ENCODE measurements at regions not wholly inside any gene's neighbourhood (a gene's known extent, or its start where the extent isn't known, plus 50 kb on each side); places are given as distances from the start of the nearest gene placed in this dataset.

DNA sequence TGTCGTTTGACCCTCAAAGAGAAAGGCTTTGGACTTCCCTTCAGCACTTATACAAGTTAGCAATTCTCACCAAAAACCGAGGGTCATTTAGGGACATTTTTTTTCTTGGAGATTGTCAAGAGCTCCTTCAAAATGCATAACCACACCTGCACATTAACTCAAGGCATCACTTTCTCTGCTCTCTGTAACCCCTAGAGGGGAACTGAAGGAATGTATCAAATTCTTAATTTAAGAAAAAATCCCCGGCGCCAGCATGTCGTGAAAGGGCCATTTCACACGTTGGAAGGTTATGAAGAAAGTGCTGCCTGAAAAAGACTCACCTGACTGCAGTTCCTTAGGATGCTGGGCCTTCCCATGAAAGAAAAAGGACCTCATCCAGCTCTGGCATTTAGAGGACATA lies 131.6 kb upstream of the ZC3H12A start:
- Histone ChIP-seq H3K14ac (ENCODE audit: insufficient read depth, low read length) (no peak overlapping the region), H3K23ac (ENCODE audit: insufficient read length, low read depth, low read length) (no peak overlapping the region), H2BK12ac (ENCODE audit: insufficient read length, low read depth, low read length) (no peak overlapping the region), H2BK5ac (ENCODE audit: insufficient read length, low read length) (no peak overlapping the region), H2BK15ac (ENCODE audit: low read depth, low read length) (no peak overlapping the region), H3K4me2 (ENCODE audit: insufficient read depth, insufficient read length, low read length) (no peak overlapping the region), H3K18ac (ENCODE audit: insufficient read length, low read depth, low read length) (no peak overlapping the region), H3K79me2 (ENCODE audit: insufficient read depth, low read length) (no peaks in the 10 kb centered on the region), H3T11ph (ENCODE audit: low read length) (no peak overlapping the region), H3K9ac (ENCODE audit: extremely low read depth, insufficient read length, low read length) (no peak overlapping the region), H2AK5ac (ENCODE audit: insufficient read length, low read length) (no peak overlapping the region), H3K79me1 (ENCODE audit: insufficient read depth, low read depth, low read length, poor library complexity, severe bottlenecking) (no peaks in the 10 kb centered on the region), H3K9me3 (ENCODE audit: control insufficient read depth, low read depth, low read length) (no peaks in the 10 kb centered on the region), H3K56ac (ENCODE audit: insufficient read length, low read depth, low read length) (no peak overlapping the region), H4K5ac (ENCODE audit: insufficient read length, low read depth, low read length) (no peak overlapping the region), H2BK20ac (ENCODE audit: low read depth, low read length, poor library complexity, severe bottlenecking) (no peak overlapping the region), H2AFZ (ENCODE audit: low read length) (no peak overlapping the region), H4K91ac (ENCODE audit: insufficient read length, low read depth, low read length) (no peak overlapping the region), H2BK120ac (ENCODE audit: low read depth, low read length, poor library complexity, severe bottlenecking) (no peak overlapping the region), H4K20me1 (ENCODE audit: control insufficient read depth, insufficient read depth, insufficient read length) (no peaks in the 10 kb centered on the region), H3K27ac (ENCODE audit: insufficient read length, low read depth, low read length) (no peak overlapping the region), H3K23me2 (ENCODE audit: insufficient read length, low read depth, low read length, poor library complexity, severe bottlenecking) (no peaks in the 10 kb centered on the region), H3K4ac (ENCODE audit: low read depth, low read length) (no peak overlapping the region), H3K4me1 (ENCODE audit: insufficient read depth, low read length) (no peaks in the 10 kb centered on the region; the same call in 1 of the 2 replicates), H4K8ac (replicated peaks; ENCODE audit: insufficient read length, low read depth, low read length) (no peak overlapping the region), H3K27me3 (ENCODE audit: insufficient read depth, low read length) (no peaks in the 10 kb centered on the region)
- Mint-ChIP-seq H3K9me3 (no peaks in the 10 kb centered on the region; a peak in 1 of 5 replicates), H3K4me1 (peaks cover 7 to 11% of the 10 kb centered on the region in 2 experiments; a peak in 3 of 4 replicates), H3K27me3 (ENCODE audit: low read depth) (peaks cover 14% of the 10 kb centered on the region), H3K36me3 (ENCODE audit: insufficient read depth in 1 of 3, low read depth in 3 of 3) (no peaks in the 10 kb centered on the region), H3K27ac (no peak overlapping the region), H3K4me3 (no peak overlapping the region)
- DNase-seq = no peak
- TF ChIP-seq, protein P1, sequence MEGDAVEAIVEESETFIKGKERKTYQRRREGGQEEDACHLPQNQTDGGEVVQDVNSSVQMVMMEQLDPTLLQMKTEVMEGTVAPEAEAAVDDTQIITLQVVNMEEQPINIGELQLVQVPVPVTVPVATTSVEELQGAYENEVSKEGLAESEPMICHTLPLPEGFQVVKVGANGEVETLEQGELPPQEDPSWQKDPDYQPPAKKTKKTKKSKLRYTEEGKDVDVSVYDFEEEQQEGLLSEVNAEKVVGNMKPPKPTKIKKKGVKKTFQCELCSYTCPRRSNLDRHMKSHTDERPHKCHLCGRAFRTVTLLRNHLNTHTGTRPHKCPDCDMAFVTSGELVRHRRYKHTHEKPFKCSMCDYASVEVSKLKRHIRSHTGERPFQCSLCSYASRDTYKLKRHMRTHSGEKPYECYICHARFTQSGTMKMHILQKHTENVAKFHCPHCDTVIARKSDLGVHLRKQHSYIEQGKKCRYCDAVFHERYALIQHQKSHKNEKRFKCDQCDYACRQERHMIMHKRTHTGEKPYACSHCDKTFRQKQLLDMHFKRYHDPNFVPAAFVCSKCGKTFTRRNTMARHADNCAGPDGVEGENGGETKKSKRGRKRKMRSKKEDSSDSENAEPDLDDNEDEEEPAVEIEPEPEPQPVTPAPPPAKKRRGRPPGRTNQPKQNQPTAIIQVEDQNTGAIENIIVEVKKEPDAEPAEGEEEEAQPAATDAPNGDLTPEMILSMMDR (conservative IDR thresholded peaks at IDR 0.05) = peak; percentile 40; the same call in 1 of the 3 replicates
- WGBS (ENCODE audit: extremely low coverage, insufficient read length, low lambda C conversion rate) = no CpG with 5 or more reads among the region's 6 CpGs

Measured in H9 (cell line).